Keratinocyte (primary cell): ENCODE measurements at regions not wholly inside any gene's neighbourhood (a gene's known extent, or its start where the extent isn't known, plus 50 kb on each side); places are given as distances from the start of the nearest gene placed in this dataset.

Experiments
- DNase-seq: peaks from one replicate; pipeline ENCODE4 v3.0.0-alpha.2; 2011; ENCODE audit warnings: low read depth, missing footprints, low spot score
- FAIRE-seq: peaks from 2 replicates; lab custom pipeline; 2011; peaks lifted over from hg19 to GRCh38; lab: Jason Lieb, UNC
- H2AFZ ChIP-seq: 2 replicates; pipeline ENCODE4 v1.6.0; 2012; ENCODE audit warnings: low read length, control low read depth, inconsistent platforms; ENCODE audit not compliant: control insufficient read depth
- H3K27ac ChIP-seq: 2 replicates; pipeline ENCODE4 v1.5.1; 2011; ENCODE audit warnings: low read length; ENCODE audit not compliant: control insufficient read depth, insufficient read depth
- H3K27me3 ChIP-seq: 3 replicates; pipeline ENCODE4 v1.6.0; 2011; ENCODE audit warnings: low read length; ENCODE audit not compliant: control insufficient read depth, insufficient read depth; ENCODE audit errors: extremely low read depth
- H3K36me3 ChIP-seq, 2 experiments: 2 replicates in 1 of 2; 3 replicates in 1 of 2; pipeline ENCODE4 v1.5.1; 2011; ENCODE audit warnings: low read length in 2 of 2, mild to moderate bottlenecking in 1 of 2; ENCODE audit not compliant: control insufficient read depth in 2 of 2, insufficient read depth in 2 of 2; ENCODE audit errors: extremely low read depth in 1 of 2
- H3K4me1 ChIP-seq: 3 replicates; pipeline ENCODE4 v1.5.1; 2011; ENCODE audit warnings: low read length; ENCODE audit not compliant: control insufficient read depth, insufficient read depth; ENCODE audit errors: extremely low read depth
- H3K4me2 ChIP-seq: 3 replicates; pipeline ENCODE4 v1.6.0; 2011; ENCODE audit warnings: low read depth, low read length; ENCODE audit not compliant: control insufficient read depth, insufficient read depth; ENCODE audit errors: extremely low read depth
- H3K4me3 ChIP-seq, 3 experiments: fragments of 200-600 bp in 1 of 3; sonication (generic) in 1 of 3; 2 replicates in 2 of 3; 3 replicates in 1 of 3; pipeline ENCODE4 v1.5.1; 2011 to 2016; ENCODE audit warnings: low read length in 3 of 3, mild to moderate bottlenecking in 3 of 3, control low read depth in 2 of 3, inconsistent platforms in 1 of 3, low read depth in 1 of 3, mixed read lengths in 1 of 3, mixed run types in 1 of 3, moderate library complexity in 1 of 3; ENCODE audit not compliant: control insufficient read depth in 2 of 3, insufficient read depth in 2 of 3; ENCODE audit errors: extremely low read depth in 1 of 3
- H3K79me2 ChIP-seq: 2 replicates; pipeline ENCODE4 v1.6.0; 2012; ENCODE audit warnings: low read length; ENCODE audit not compliant: control insufficient read depth, insufficient read depth
- H3K9ac ChIP-seq: 3 replicates; pipeline ENCODE4 v1.6.0; 2011; ENCODE audit warnings: low read length; ENCODE audit not compliant: control insufficient read depth, insufficient read depth; ENCODE audit errors: extremely low read depth
- H3K9me1 ChIP-seq: 3 replicates; pipeline ENCODE4 v1.6.0; 2011; ENCODE audit warnings: low read length; ENCODE audit not compliant: control insufficient read depth, insufficient read depth; ENCODE audit errors: extremely low read depth
- H3K9me3 ChIP-seq: 2 replicates; pipeline ENCODE4 v1.5.1; 2012; ENCODE audit warnings: low read depth, low read length; ENCODE audit not compliant: control insufficient read depth
- H4K20me1 ChIP-seq: 3 replicates; pipeline ENCODE4 v1.6.0; 2011; ENCODE audit warnings: low read length; ENCODE audit not compliant: control insufficient read depth, insufficient read depth; ENCODE audit errors: extremely low read depth
- EZH2 ChIP-seq: IDR thresholded peaks from one replicate; pipeline ENCODE4 v1.6.1; 2012; ENCODE audit warnings: inconsistent platforms, mild to moderate bottlenecking, low read length, moderate library complexity
- dilution Hi-C: fragments of 300-500 bp; cut with MboI; formaldehyde crosslinking; loops from one replicate; pipeline ENCODE4 v1.7.0; 2020; ENCODE audit warnings: low sequenced_read_pairs; ENCODE audit not compliant: extremely low pct_ligation_motif_present
- TF ChIP-seq, protein P1 (sequence below), 3 experiments: IDR thresholded peaks in 1 of 3; conservative IDR thresholded peaks in 1 of 3; optimal IDR thresholded peaks in 1 of 3; 2 replicates in 2 of 3; 3 replicates in 1 of 3; pipeline versions ENCODE3 to v1.5.1; 2011; ENCODE audit warnings: low read length in 3 of 3, mild to moderate bottlenecking in 3 of 3, moderate library complexity in 2 of 3, control low read depth in 1 of 3, inconsistent platforms in 1 of 3; ENCODE audit not compliant: insufficient read depth in 2 of 3; ENCODE audit errors: extremely low read depth in 1 of 3

- FAIRE-seq (no peak), DNase-seq (no peak)
- H2AFZ ChIP-seq = no peak overlapping the region
Measured at GRCh38 chr2:21404827-21405625, 281.3 kb downstream of the TDRD15 start.

GRCh38 chr2:21406386-21406785, 282.6 kb downstream of the TDRD15 start:
- H3K27me3 ChIP-seq = no peaks in the 10 kb centered on the region
- H3K4me3 ChIP-seq = no peak overlapping the region
- dilution Hi-C loops = no loop called here
- H3K9me1 ChIP-seq = no peaks in the 10 kb centered on the region
- no peak for FAIRE-seq
- H2AFZ ChIP-seq = no peak overlapping the region
- DNase-seq = no peak
- H3K79me2 ChIP-seq = no peaks in the 10 kb centered on the region
- H3K9me3 ChIP-seq = no peaks in the 10 kb centered on the region
- H3K4me1 ChIP-seq = no peaks in the 10 kb centered on the region
- H3K4me2 ChIP-seq = no peak overlapping the region
- no peaks in the 10 kb centered on the region for H4K20me1 ChIP-seq
- no peak overlapping the region for H3K27ac ChIP-seq
- no peaks in the 10 kb centered on the region for H3K36me3 ChIP-seq
- TF ChIP-seq EZH2 = no peak
- TF ChIP-seq, protein P1, sequence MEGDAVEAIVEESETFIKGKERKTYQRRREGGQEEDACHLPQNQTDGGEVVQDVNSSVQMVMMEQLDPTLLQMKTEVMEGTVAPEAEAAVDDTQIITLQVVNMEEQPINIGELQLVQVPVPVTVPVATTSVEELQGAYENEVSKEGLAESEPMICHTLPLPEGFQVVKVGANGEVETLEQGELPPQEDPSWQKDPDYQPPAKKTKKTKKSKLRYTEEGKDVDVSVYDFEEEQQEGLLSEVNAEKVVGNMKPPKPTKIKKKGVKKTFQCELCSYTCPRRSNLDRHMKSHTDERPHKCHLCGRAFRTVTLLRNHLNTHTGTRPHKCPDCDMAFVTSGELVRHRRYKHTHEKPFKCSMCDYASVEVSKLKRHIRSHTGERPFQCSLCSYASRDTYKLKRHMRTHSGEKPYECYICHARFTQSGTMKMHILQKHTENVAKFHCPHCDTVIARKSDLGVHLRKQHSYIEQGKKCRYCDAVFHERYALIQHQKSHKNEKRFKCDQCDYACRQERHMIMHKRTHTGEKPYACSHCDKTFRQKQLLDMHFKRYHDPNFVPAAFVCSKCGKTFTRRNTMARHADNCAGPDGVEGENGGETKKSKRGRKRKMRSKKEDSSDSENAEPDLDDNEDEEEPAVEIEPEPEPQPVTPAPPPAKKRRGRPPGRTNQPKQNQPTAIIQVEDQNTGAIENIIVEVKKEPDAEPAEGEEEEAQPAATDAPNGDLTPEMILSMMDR (optimal IDR thresholded peaks at IDR 0.05 in 1 of 3, IDR thresholded peaks at IDR 0.05 in 1 of 3, conservative IDR thresholded peaks at IDR 0.05 in 1 of 3; ENCODE audit: extremely low read depth in 1 of 3, insufficient read depth in 2 of 3, low read length in 3 of 3) = no peak
- H3K9ac ChIP-seq = no peak overlapping the region

More at GRCh38 chr2:21404827-21405625, 281.3 kb downstream of the TDRD15 start:
- Histone ChIP-seq H4K20me1 (no peaks in the 10 kb centered on the region), H3K9me3 (no peaks in the 10 kb centered on the region), H3K9me1 (no peaks in the 10 kb centered on the region), H3K4me1 (no peaks in the 10 kb centered on the region), H3K9ac (no peak overlapping the region), H3K4me2 (no peak overlapping the region), H3K79me2 (no peaks in the 10 kb centered on the region), H3K36me3 (no peaks in the 10 kb centered on the region), H3K4me3 (no peak overlapping the region), H3K27me3 (no peaks in the 10 kb centered on the region), H3K27ac (no peak overlapping the region)
- dilution Hi-C loops = no loop called here
- no peak for TF ChIP-seq EZH2
- TF ChIP-seq, protein P1 (optimal IDR thresholded peaks at IDR 0.05 in 1 of 3, IDR thresholded peaks at IDR 0.05 in 1 of 3, conservative IDR thresholded peaks at IDR 0.05 in 1 of 3; ENCODE audit: extremely low read depth in 1 of 3, insufficient read depth in 2 of 3, low read length in 3 of 3) = no peak
